Hindlimb muscle (tissue), 1 donor: ENCODE measurements at regions not wholly inside any gene's neighbourhood (a gene's known extent, or its start where the extent isn't known, plus 50 kb on each side); places are given as distances from the start of the nearest gene placed in this dataset.

Experiments used
- DNase-seq: peaks from one replicate; pipeline ENCODE4 v3.0.0-alpha.2; 2013

DNA sequence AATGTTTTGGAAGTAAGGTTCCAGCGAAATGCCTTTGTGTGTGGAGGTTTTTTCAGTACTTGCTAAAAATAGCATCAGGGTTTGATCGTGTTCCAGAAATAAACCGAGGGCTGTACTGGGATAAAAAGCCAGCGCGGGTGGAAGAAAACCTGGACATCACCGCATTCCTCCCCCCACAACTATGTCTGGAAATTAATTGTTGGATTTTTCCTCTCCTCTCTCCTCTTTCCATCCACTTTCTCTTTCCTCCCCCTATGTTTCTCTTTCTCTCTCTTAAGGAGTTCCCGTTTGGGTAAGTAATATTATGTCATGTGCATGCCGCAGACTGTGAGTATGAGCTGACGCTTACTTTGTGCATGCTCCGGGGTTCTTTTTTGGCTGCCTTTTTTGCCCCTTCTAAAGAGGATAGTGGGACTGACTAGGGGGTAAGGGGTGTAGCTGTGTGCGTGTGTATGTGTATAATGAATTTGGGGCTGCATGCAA, 104.2 kb upstream of the HSD17B12 start:
- DNase-seq: no peak

DNA sequence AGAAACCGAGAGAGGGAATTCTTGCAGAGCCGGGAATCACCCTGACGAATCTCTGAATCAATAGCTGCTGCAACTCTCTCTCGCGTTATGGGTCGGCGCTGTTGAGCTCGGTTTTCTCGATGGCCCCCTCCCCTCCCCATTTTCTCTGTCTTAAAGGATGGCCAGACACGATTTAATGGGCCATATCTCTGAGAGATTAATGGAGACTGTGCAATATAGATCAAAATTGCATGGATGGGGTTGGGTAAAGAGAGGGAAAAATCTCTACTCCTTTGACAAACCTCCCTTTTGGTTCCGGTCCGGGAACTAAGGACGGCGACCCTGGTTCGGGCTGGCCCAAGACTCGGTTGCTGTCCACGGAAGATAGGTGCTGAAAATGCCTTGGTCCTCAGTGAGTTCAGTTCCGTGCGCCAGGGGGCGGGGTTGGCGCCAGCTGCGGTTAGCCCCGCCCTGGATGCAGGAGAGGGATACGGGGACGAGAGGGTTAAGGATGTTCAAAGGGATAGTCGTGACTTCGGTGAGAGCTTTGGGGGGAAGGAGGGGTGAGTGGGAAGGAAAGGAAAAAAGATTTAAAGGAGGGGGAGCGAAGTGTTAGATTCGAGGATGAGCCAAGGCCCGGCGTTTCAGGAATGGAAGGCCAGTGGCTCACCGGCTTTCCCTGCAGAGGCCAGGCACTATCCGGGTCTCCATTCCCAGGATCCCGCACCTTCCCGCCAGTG, 103.6 kb upstream of the HSD17B12 start:
- DNase-seq: no peak

DNA sequence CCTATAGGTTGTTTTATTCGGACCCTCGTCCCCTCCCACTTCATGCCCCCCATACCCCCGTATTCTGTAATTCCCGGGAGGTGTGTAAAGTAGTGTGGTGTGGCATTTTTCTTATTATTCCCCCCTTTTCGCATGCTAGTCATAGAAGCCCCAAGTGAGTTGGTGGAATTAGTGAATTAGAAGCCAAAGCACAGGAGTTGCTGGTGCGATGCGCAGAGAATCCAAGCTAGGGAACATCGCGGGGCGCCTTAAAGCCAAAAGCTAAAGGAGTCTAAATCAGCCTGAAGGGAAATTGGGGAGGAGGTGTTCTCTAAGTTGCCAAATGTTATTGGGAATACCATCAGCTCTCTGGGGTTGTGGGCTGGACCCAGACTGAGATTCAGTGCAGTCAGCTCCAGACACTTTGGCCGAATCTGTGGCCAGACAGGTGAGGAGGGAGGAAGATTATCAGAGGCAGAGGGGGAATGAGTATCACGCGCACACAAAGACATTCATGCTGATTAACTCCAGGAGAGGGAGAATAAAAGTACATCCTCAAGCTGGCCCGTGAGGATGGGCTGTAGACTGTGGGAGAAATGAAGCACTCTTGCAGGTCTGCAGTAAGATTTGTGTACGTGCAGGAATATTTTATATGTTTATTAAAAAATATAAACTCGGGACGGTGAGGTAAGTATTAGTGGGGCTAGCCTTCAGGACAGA, 102.8 kb upstream of the HSD17B12 start:
- no peak for DNase-seq

DNA sequence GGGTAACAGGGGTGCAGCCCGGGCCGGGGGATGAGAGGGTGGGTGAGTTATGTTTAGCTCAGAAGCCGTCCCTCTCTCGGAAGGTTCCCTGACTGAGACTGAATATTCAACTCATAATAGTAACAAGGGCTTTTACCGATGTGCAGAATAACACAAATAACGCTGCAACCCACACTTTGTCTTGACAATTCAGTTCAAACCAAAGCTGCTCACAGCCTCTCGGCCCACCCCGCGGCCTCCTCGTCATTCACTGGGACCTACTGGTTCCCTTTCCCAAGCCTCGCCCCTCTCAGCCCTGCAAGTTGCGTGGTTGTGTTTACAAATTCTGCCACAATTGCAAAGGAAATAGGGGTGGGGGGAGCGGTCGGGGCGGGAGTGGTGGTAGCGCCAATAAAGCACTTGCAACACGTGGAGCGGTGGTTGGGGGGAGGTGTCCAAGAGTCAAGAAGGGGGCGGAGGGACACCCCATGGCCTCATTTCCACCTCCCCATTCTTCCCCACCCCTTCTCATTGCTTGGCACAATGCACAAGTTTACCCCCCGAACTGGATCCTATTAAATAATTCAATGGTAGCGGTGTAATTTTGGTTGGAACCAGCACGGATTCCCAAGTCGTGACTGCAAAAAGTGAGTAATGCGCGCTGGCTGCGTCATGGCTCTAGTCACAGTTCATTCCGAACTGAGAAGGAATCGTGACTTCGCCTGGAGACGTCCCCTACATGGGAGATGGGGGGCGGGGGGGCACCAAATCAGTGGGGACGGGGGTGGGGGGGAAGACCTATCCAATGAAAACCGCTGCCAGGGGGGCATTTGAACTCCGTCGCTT, 102.0 kb upstream of the HSD17B12 start:
- no peak for DNase-seq

DNA sequence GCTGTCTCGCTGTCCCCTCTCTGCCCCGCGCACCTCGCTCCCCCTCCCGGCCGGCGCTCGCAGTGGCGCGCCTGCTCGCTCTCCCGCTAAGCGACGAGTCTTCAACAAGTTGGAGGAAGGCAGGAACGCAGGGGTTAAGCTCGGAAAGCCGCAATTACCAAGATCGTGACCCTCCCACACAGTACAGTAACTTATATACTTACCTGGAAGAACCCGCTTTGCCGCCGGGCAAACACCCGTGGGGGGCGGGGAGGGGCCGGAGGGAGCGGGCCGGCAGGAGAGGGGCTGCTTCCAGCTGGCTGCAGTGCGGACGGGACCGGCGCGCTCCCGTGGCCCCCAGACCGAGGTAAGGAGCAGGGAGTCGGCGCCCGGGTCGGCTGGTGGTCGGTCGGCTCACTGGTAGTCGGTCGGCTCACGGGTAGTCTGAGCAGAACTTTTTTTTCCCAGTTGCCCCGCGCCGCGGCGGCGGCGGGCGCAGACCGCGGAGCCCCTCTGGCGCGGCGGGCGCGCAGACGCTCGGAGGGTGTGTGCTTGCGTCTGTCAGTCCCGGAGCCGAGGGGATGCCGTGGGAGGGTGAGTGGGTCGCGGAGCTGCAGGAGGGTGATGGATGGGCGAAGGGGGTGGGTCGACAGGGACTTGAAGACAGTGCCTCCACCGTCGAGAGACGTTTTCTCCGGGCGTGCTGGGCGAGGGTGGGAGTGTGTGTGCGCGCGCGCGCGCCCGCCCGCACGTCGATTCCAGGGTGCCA, 101.2 kb upstream of the HSD17B12 start:
- DNase-seq: no peak

DNA sequence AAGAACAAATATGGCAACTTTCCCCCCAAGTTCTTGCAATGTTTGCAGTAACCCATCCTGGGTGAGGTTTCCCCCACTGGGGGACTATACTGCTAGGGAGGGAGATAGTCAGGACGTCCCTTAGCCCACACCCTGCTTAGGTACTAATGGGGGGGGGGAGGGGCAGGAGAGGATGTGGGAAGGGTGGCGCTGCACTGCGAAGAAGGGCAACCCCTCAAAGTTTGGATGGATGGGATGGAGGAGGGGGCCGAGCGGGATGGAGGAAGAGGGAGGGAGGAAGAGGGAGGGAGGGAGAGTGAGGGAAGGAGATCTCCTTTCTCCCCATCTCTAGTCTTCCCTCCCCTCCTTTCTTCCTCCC, 100.6 kb upstream of the HSD17B12 start:
- DNase-seq: no peak

DNA sequence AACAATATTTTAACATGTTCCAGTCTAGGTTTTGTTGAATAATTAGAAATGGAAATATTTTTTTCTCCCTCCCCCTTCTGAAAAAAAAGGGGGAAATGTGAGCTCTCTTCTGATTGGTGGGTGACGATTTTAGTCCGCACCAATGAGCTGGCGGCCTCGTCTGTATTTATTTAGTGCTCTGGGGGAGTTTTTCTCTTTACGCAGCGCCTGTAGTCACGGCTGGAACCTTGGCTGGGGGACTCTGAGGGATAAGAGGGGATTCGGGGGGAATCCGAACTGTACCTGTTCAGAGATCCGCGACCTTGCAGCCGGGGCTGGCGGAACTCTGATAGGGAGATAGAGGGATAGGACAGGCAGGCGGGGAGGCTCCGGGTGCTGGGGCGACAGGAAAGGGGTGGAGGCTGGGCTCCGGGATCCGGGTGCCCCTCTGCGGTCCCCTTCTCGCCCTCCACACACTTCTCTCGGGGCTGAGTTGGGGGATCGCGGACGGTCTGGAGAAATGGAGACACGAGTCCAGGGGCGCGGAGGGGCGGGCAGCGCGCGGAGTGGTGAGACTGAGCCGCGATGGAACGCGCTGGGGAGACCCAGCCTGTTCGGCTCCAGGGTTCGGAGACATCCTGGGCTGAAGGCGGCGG, 99.7 kb upstream of the HSD17B12 start:
- DNase-seq: no peak

DNA sequence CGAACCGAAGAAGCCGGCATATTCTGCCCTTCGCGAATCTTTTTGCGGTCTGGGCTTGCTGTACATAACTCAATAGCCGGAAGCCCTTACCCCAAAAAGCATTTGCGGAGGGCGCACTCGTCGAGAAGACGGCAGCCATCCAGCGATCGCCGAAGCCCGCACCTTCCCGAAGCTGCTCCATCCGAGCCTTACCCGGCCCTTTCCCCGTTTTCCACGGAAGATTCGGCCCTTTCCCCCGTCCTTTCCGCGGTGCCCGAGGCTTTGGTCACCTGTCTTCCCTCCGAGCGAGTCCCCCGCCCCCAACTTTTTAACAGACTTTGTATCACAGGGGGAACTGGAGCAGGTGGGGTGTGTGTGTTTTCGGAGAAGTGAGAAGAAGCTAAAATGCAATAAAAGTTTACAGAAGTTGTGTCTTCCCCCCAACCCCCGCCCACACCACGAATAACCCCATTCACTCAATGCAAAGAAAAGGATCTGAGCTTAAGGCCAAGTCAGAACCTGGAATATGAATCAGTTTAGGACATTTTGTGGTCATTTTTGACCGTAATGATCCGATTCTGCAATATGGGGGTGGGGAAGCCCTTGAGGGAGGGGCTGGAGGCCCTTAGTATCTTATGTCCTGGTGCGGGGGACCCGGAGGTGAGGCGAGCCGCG, 99.0 kb upstream of the HSD17B12 start:
- DNase-seq: no peak

DNA sequence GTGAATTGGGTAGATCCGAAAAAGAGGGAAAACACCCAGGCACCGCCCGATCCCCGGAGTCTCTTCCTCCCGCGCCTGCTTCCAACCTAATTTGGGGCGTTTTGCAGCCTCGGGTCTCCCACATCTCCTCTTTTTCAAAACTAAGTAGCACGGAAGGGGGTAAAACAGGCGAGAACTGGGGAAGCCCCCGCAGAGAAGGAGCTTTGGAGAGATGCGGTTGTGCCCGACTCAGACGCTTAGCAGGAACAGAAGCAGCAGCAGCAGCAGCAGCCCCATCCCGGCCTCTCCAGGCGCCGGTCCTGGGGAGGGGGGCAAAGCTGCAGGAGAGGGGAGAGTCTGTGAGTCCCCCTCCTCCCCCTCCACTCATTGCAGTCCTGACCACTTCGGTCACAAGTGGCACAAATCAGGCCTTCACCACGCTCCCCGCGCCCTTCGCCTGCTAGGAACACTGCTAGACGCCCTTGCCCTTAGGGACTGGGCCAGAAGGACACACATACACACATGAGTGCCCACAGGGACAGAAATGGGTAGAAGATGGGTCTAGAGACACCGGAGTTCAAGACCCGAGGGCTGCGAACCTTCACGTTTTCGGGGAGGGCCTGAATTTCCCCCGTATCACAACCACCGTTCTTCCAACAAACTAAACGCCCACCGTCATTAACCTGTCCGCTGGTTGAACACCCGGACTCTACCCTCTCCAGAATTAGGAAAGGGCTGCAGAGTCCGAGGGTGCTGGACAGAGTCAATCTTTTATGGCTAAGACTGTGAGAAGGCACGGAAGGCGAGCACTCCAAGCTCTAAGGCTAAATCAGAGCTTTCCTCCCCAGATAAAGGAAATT, 98.3 kb upstream of the HSD17B12 start:
- DNase-seq: no peak

DNA sequence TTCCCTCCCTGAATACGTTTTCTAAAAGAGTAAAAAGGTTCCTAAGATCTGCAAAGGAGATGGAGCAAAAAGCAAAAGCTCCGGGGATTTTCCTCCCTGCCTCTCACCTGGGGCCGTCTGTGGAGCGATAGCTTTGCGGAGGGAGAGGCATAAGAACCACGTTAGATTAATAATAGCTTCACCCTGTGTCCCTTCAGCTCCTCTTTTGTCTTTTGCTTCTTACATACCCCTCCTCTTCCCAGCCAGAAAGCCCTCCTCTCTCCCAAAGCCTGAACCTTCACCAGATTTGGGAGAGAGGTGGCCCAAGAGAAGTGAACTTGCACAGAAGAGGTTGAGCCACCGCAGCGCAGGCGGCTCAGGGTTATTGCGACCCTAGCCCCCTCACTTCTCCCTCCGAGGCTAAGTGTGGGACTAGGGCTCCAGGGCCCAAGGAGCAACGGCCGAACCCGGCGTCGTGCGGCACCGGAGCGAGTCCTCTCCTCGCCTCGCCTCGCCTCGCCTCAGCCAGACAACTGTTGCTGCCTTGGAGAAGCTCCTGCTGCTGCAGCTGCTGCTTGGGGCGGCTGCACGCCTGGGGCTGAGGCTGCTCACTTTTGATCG, 97.6 kb upstream of the HSD17B12 start:
- DNase-seq: no peak

DNA sequence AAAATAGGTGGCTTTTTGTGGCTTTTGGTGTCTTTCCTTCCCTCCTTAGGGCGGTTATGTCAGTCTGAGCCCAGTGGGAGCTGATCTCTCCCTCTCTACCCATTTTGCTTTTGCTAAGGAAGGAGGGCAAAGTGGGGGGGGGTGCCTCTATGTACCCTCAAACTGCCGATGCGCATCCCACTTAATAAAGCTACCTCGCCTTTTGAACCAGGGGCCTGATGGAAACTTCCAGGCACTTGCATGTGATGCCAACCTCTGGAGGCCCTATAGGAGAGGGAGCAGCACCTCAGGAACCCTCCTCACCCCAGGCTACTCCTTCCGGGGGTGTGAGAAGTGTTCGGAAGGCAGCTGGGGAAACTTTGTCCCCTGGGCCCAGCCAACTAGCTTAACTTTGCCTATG, 97.0 kb upstream of the HSD17B12 start:
- DNase-seq: no peak

DNA sequence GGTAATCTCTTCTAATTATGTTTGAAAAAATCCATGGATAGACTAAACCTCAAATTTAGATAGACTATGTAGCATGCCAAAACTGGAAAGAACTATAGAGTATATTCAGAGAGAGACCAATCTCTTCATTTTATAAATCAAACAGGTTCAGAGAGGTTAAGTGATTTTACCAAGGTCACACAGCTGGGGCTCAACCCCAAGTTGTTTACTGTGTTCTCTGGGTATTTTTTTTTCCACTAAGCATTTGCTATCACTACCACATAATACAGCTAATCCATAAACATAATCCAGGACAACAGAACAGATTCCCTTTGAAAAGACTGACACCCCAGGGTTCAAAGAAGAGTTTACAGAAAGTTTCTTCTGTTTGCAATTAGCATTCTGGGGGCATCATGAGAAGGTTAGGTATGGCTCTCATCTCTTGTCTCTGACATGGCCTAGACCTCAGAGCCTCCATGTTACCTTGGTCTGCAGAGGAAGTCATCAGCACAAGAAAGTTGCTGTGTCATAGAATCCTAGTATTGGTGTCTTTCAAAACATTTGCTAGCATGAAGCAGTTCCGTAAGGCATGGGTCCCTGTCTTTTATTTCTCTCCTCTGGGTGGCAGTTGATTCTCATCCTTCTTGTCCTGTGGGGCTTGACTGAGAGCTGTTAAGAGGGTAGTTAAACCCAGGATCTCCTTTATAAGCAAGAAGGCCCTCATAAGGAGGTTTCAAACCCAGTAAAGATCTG, 94.5 kb upstream of the HSD17B12 start:
- DNase-seq: no peak

DNA sequence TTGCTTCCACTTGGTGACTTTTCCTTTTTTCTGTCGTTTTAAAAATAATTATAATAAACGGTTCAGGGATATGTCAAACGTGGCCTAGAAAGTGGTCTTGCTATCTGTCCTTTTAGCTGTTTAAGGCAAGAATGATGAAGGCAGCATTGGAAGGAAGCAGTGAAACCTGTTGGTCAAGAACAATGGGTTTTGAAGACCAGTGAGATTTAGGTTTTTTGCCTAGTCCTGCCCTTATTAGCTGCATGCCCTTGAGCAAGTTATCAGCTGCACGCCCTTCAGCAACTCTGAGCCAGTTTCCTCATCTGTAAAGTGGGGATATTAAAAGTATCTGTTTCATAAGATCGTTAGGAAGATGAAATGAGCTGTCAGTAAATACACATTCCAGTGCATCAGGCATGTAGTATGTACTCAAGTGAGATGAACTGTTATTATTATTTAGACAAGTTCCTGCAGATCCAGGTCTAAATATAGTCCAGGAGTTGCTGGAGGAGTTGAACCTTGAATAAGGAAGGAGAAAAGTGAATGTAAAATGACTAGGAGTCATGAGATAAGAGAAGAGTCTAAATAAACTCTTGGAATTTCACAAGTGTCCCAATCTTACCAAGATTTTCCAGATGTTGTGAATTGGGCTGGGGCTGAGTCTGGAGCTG, 90.8 kb upstream of the HSD17B12 start:
- DNase-seq: no peak

DNA sequence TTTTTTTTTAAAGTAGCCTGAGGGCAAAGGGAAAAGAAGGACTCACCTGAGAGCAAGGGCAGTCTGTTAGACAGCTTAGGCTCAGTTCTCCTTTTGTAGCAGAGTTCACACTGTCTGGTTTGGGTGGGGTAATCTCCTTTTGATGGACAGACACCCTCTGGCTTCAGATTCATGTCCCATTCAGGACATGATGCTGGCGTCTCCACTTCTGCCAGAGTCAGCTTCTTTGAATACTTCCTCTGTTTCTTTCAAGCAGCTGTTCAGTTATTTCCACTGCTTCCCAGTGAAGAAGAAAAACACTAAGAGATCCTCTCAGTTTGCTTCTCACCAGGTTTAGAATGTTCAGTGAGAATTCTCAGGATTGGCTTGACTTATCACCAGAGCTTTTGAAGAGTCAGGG, 79.0 kb upstream of the HSD17B12 start:
- DNase-seq: no peak

DNA sequence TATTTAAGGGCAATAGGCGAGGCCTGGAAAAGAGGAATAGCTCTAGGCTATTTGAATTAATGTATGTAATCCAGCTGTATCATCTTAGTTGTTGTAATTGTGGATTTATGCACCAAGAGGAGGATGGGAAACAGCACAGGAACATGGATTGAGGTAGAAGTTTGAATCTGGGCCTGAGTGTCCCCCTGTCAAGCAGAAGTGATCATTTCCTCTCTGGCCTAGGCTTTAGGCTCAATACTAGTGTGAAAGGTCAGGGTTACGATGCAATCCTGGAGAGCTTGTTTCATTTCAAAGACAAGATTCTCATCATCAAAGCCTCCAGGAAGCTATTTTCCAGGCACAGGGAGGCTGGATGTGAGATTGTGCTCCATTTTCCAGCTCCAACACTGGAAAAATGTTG, 77.9 kb upstream of the HSD17B12 start:
- no peak for DNase-seq

DNA sequence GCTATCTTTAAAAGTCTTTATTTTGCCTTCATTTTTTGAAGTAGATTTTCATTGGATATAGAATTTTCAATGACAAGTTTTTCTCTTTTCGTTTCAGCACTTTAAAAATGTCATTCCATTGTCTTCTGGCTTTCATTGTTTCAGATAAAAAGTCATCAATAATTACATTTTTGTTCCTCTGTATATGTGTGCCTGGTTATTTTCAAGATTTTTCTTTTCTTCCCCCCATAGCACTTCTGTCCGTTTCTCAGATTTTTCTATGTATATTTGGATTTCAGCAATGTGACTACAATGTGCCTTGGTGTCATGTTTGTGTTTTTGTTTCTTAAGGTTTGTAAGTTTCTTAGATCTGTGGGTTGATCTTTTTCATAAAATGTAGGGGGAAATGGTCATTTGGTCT, 66.3 kb upstream of the HSD17B12 start:
- DNase-seq: no peak

DNA sequence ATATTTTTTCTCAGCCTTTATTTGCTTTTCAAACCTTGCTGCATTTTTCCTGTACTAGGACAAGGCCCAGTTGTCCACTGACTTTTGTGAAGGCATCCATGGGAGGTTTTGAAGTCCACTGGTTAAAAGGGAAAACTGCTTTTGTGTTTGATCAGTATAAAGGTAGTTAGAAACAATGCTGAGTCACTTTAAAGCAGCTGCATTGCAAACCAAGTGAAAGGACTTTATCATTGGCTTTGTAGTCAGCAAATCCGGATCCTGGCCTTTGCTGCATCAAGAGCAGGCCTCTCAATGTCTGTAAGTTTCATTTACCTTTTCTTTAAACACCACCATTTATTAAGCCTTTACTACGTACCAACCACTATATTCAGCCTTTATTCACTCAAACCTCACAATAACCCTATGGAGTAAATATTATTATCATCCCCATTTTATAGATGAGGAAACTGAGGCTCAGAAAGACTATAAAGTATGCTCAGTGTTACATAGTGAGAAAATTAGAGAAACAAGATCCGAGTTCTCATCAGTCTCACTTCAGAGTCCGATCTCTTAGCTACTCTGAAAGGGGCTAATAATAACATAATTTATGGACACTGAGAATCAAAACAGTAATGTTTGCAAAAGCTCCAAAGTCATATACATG, 60.6 kb upstream of the HSD17B12 start:
- DNase-seq: no peak

DNA sequence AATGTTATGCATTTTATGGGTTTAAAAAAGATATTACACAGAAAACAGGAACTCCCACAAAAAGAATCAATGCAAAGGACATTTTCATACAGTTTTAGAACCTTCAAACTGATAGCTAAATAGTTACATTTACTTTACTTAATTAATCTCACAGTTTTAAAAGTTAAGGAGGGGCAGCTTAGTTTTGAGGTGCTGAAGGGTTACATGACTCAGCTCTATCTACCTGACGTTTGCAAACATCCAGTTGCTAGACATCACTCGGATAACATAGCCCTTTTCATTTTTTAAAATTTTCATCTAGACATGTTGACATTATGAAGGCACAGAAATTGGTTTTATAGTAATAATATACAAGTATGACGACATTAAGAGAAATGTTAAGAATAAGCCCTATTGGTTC, 53.7 kb upstream of the HSD17B12 start:
- DNase-seq: no peak
